Osteoblast (primary cell): ENCODE measurements at regions not wholly inside any gene's neighbourhood (a gene's known extent, or its start where the extent isn't known, plus 50 kb on each side); places are given as distances from the start of the nearest gene placed in this dataset.

ENCODE experiments used
- DNase-seq: peaks from one replicate; pipeline ENCODE4 v3.0.0; 2011; ENCODE audit warnings: low spot score, mixed read lengths; ENCODE audit not compliant: insufficient read length; ENCODE audit errors: missing footprints
- H2AFZ ChIP-seq: 2 replicates; pipeline ENCODE4 v1.6.0; 2011; ENCODE audit warnings: mild to moderate bottlenecking, low read length
- H3K27ac ChIP-seq: 2 replicates; pipeline ENCODE4 v1.5.1; 2011; ENCODE audit warnings: mild to moderate bottlenecking, low read depth, low read length, moderate library complexity
- H3K27me3 ChIP-seq: 2 replicates; pipeline ENCODE4 v1.6.0; 2012; ENCODE audit warnings: mild to moderate bottlenecking, control low read depth, inconsistent platforms, low read length, moderate library complexity; ENCODE audit not compliant: insufficient read depth
- H3K36me3 ChIP-seq: 2 replicates; pipeline ENCODE4 v1.5.1; 2011; ENCODE audit warnings: mild to moderate bottlenecking, low read length, control low read depth, moderate library complexity; ENCODE audit not compliant: insufficient read depth
- H3K4me1 ChIP-seq: 2 replicates; pipeline ENCODE4 v1.5.1; 2011; ENCODE audit warnings: mild to moderate bottlenecking, low read length, control low read depth, moderate library complexity; ENCODE audit not compliant: insufficient read depth
- H3K4me2 ChIP-seq: 2 replicates; pipeline ENCODE4 v1.6.0; 2011; ENCODE audit warnings: mild to moderate bottlenecking, low read length; ENCODE audit not compliant: insufficient read depth
- H3K4me3 ChIP-seq: fragments of 200-600 bp; sonication (generic); 3 replicates; pipeline ENCODE4 v1.5.1; 2012; ENCODE audit warnings: mild to moderate bottlenecking, low read length, inconsistent platforms; ENCODE audit not compliant: insufficient read depth
- H3K79me2 ChIP-seq: 2 replicates; pipeline ENCODE4 v1.6.0; 2012; ENCODE audit warnings: mild to moderate bottlenecking, low read length, control low read depth, inconsistent platforms; ENCODE audit not compliant: insufficient read depth
- H3K9me3 ChIP-seq: 2 replicates; pipeline ENCODE4 v1.5.1; 2011; ENCODE audit warnings: low read depth, low read length, control low read depth
- H4K20me1 ChIP-seq: 2 replicates; pipeline ENCODE4 v1.6.0; 2012; ENCODE audit warnings: mild to moderate bottlenecking, low read length, control low read depth; ENCODE audit not compliant: insufficient read depth
- TF ChIP-seq, protein P1 (sequence below): IDR thresholded peaks from 2 replicates; pipeline ENCODE4 v1.5.1; 2011; ENCODE audit warnings: mild to moderate bottlenecking, low read depth, low read length, moderate library complexity; ENCODE audit errors: extremely low read depth

- peak; percentile 31 for DNase-seq
- Histone ChIP-seq H3K4me1 (no peaks in the 10 kb centered on the region), H3K4me3 (no peak overlapping the region), H3K9me3 (no peaks in the 10 kb centered on the region), H3K27me3 (no peaks in the 10 kb centered on the region), H3K36me3 (no peaks in the 10 kb centered on the region), H3K4me2 (no peak overlapping the region), H2AFZ (no peak overlapping the region), H3K79me2 (no peaks in the 10 kb centered on the region), H4K20me1 (no peaks in the 10 kb centered on the region), H3K27ac (no peak overlapping the region)
- TF ChIP-seq, protein P1, sequence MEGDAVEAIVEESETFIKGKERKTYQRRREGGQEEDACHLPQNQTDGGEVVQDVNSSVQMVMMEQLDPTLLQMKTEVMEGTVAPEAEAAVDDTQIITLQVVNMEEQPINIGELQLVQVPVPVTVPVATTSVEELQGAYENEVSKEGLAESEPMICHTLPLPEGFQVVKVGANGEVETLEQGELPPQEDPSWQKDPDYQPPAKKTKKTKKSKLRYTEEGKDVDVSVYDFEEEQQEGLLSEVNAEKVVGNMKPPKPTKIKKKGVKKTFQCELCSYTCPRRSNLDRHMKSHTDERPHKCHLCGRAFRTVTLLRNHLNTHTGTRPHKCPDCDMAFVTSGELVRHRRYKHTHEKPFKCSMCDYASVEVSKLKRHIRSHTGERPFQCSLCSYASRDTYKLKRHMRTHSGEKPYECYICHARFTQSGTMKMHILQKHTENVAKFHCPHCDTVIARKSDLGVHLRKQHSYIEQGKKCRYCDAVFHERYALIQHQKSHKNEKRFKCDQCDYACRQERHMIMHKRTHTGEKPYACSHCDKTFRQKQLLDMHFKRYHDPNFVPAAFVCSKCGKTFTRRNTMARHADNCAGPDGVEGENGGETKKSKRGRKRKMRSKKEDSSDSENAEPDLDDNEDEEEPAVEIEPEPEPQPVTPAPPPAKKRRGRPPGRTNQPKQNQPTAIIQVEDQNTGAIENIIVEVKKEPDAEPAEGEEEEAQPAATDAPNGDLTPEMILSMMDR, result no peak
Observed at GRCh38 chr1:36643371-36644270, 160.9 kb upstream of the CSF3R start.

DNA sequence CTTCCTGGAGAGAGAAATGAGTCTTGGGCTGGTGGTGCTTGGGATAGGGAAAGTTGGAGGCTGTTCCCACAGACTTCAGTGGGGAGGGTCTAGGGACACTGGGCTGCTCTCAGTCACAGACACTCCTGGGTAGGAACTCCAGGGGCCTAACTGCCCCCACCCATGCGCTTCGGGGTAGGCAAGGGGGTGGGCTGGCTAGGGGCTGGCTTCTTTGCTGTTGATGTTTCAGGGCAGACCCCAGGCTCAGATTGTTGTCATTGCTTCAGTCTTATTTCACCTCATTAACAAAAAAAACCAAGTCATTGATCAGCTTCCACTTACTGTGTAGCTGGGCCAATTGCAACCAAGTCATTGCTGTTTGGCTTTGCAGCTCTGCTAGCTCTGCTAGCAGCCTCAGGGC is 160.1 kb upstream of the CSF3R start:
- Histone ChIP-seq H4K20me1 (no peaks in the 10 kb centered on the region), H3K27me3 (no peaks in the 10 kb centered on the region), H3K4me2 (no peak overlapping the region), H3K79me2 (no peaks in the 10 kb centered on the region), H3K9me3 (no peaks in the 10 kb centered on the region), H3K4me3 (no peak overlapping the region), H3K4me1 (no peaks in the 10 kb centered on the region), H2AFZ (no peak overlapping the region), H3K36me3 (no peaks in the 10 kb centered on the region), H3K27ac (no peak overlapping the region)
- TF ChIP-seq, protein P1, result no peak
- peak; percentile 19 for DNase-seq

GRCh38 chr1:36641776-36642175 is 159.1 kb upstream of the CSF3R start:
- Histone ChIP-seq H3K27me3 (no peaks in the 10 kb centered on the region), H3K27ac (no peak overlapping the region), H3K4me1 (no peaks in the 10 kb centered on the region), H3K79me2 (no peaks in the 10 kb centered on the region), H2AFZ (no peak overlapping the region), H4K20me1 (no peaks in the 10 kb centered on the region), H3K9me3 (no peaks in the 10 kb centered on the region), H3K4me2 (no peak overlapping the region), H3K4me3 (no peak overlapping the region), H3K36me3 (no peaks in the 10 kb centered on the region)
- peak; percentile 62 for DNase-seq
- TF ChIP-seq, protein P1, result no peak

DNA sequence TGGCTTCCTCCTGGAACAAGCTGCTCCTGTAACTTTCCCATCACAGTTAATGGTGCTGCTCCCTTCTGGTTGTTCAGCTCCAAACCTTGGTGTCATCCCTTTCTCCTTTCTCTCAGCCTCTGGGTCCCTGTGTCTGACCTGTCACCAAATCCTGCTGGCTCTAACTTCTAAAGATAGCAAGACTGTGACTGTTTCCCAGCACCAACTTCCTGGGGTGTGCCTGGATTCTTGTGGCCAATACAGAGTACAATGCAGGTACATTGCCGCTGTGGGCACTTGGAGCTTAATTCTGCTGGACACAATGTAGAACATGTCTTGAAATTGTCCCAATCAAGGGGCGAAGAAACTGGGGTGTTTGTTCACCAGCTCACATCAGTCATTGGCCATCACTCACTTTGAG is 156.7 kb upstream of the CSF3R start:
- Histone ChIP-seq H3K4me2 (no peak overlapping the region), H3K27me3 (no peaks in the 10 kb centered on the region), H3K79me2 (no peaks in the 10 kb centered on the region), H3K4me3 (no peak overlapping the region), H4K20me1 (no peaks in the 10 kb centered on the region), H3K4me1 (no peaks in the 10 kb centered on the region), H3K9me3 (no peaks in the 10 kb centered on the region), H2AFZ (no peak overlapping the region), H3K36me3 (no peaks in the 10 kb centered on the region), H3K27ac (no peak overlapping the region)
- TF ChIP-seq, protein P1, result no peak
- DNase-seq, result no peak
